Stimulated activated CD4-positive, alpha-beta T cell treated with anti-CD3 and anti-CD28 coated beads, Interleukin-2, amount 100 ng/mL, for 24 hours (primary cell): ENCODE measurements at regions not wholly inside any gene's neighbourhood (a gene's known extent, or its start where the extent isn't known, plus 50 kb on each side); places are given as distances from the start of the nearest gene placed in this dataset.
A peak's percentile ranks its signal among the peaks of the same experiment; 100 is the strongest.
"Not testable (repeated sequence)": the region's sequence is repeated elsewhere in the genome, so short reads cannot be mapped to it uniquely, and the experiment has no call there.

Experiments
- DNase-seq, 2 donors: peaks; one replicate each; pipeline ENCODE4 v3.0.0-alpha.2; 2020

GRCh38 chr7:48992816-48993215, 68.5 kb downstream of the CDC14C start:
- DNase-seq: no peak

- peak in 1 of 2 donors; percentile 0 for DNase-seq
Observed at GRCh38 chr7:49001610-49002033, 77.3 kb downstream of the CDC14C start.

DNA sequence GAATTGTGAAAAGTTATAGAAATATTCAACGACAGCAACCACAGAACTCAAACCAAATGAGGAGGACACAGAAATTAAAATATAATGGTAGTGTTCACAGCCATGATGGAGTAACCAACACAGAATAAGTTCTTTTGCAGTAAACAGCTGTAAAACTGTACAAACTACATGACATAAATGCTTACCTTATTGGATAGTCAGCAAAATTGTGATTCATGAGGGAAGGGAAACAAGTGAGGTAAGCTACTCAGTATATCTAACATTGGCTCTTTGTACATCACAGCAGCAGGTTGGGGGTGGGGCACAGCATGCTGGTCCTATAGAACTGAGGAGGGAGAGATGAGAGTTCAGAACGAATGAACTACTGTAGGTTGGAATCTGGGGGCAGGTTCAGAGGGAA, 86.4 kb downstream of the CDC14C start:
- no peak for DNase-seq

DNA sequence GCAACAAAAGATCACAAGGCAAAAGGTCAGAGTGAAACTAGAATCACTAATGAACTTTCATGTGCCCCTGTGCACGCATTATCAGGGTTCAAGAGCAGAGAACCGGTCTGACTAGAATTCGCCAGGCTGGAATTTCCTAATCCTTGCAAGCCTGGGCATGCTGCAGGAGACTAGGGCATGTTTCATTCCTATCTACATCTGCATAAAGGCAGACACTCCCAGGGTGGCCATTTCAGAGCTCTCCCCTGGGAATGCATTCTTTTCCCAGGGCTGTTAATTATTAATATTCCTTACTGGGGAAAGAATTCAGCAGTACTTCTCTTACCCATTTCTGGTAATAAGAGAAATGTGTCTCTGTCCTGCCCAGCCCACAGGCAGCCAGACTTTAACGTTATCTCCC, 90.5 kb downstream of the CDC14C start:
- no peak for DNase-seq

GRCh38 chr7:49020145-49020544, 95.8 kb downstream of the CDC14C start:
- no peak for DNase-seq

- DNase-seq: no peak
Observed at GRCh38 chr7:49022448-49022847, 98.1 kb downstream of the CDC14C start.

GRCh38 chr7:49023345-49024328, 99.3 kb downstream of the CDC14C start:
- DNase-seq: no peak

DNA sequence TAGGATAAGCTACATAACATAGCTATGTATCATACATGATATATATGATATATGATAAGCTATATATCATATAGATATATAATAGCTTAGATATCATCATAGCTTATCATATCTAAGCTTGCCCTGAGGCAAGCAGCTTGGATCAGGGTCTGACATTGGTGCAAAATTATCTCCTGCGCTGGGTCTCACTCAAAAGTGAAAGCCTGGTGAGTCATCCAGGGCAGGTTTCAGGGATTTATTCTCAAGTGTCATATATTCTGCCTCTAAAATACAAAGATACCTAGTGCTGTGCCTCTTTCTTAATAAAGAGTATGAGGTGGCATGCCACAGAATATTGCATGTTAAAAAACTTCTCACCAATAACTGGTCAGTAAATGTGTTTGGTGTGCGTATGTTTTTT, 105.9 kb downstream of the CDC14C start:
- no peak for DNase-seq

- not testable (repeated sequence) for DNase-seq
Observed at GRCh38 chr7:49033140-49033539, 108.8 kb downstream of the CDC14C start.

- no peak for DNase-seq
Observed at GRCh38 chr7:49037346-49038210, 113.2 kb downstream of the CDC14C start.

DNA sequence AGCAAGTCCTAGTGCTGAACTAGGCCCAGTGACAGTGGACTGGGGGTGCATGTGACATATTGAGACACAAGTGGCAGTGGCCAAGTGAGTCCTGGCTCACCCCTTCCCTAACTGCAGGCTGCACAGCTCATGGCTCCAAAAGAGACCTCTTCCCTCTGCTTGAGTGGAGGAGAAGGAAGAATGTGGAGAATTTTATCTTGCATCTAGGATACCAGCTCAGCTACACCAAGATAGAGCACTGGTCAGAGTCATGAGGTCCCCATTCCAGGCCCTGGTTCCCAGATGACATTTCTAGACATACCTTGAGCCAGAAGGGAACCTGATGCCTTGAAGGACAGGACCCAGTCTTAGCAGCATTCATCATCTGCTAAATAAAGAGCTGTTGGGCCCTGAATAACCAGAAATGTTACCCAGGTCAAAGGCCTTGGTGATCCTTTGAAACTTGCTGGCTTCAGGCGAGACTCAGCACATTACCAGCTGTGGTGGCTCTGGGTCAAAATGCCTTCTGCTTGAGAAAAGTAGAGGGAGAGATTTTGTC, 114.5 kb downstream of the CDC14C start:
- no peak for DNase-seq

DNA sequence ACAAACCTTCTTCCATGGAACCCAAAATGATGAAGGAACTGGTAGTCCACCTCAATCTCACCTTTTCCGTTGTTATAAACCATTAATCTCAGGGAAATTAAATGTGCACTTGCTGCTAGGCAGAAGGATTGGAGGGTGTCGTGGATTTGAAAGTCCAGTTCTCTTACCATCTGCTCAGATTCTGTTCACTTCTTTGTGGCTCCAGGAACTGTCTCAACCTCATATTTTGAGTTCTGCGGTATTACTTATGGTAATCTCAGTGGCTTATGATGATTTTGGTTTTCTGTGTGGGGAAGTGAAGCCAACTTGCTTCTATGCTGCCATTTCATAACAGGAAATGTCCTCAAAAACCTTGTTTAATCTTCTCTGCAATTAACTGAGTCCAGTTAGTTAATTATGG, 136.4 kb downstream of the CDC14C start:
- no peak for DNase-seq

DNA sequence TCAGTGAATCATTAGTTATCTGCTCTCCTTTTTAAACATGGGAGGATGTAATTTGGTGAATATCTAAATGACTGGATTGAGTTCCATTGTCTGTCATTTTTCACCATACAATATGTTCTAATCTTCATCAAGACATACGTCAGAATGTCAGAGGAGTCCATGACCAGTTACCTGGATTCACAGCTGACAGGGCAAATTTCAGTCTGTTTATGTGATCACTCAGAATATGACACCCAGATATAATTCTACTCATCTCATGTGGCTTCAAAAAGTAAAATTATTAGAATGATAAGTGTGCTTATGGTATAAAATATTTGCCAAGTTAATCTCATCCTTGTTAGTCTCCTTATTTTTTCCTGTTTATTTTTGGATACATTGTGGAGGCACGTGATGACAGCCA, 150.2 kb downstream of the CDC14C start:
- DNase-seq: no peak

- no peak for DNase-seq
Observed at GRCh38 chr7:49080896-49081475, 156.6 kb downstream of the CDC14C start.

DNA sequence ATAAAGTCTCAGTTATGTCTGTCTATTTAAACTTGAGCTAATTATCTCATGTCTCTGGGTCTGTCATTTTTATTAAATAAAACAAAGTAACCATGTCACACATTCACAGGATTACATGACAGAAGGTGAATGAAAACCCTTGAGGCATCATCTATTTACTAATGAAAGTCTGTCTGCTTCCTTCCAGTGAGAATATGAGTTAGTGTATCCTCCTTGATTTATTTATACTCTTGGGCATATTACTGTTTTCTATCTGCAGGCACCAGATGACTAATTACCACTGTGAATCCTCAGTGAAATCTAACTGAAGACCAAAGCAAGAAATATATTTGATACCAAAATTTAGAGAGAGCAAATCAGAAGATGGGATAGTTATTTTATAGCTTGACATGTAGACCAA, 163.7 kb downstream of the CDC14C start:
- no peak for DNase-seq

DNA sequence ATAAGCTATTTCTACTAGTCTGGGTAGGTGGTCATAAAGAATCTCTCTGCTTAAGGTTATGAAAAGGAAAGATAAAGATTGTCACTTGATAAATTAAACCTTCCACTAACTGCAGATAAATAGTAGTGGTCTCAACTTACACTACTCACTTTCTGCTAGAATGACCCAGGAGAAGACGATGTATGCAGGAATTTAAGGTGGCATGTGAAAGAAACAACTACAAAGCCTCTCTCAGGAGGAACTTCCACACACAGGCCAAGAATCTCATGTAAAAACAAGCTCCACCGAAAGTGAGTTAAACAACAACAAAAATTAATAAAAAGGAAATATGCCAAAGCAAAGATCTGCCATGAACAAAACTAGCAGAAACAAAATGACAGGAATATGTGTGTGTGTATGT, 165.4 kb downstream of the CDC14C start:
- DNase-seq: no peak

- DNase-seq: no peak
Observed at GRCh38 chr7:49091089-49091488, 166.7 kb downstream of the CDC14C start.

DNA sequence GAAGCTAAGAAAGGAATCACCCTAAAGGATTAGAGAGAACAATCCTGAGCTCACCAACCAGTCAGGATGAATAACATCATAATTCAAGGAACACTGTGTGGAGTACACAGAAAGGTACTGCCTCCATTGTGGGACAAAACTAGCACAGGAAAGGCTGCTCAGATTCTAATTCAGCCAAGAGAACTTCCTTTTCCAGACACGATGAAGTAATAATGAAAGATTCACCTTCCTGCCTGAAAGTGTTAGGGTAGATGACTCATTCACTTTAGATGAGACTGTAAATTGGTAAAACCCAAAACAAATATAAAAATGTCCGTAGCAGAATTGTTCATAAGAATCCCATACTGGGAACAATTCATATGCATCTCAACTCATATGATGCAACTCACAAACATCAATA, 167.2 kb downstream of the CDC14C start:
- DNase-seq: no peak

DNA sequence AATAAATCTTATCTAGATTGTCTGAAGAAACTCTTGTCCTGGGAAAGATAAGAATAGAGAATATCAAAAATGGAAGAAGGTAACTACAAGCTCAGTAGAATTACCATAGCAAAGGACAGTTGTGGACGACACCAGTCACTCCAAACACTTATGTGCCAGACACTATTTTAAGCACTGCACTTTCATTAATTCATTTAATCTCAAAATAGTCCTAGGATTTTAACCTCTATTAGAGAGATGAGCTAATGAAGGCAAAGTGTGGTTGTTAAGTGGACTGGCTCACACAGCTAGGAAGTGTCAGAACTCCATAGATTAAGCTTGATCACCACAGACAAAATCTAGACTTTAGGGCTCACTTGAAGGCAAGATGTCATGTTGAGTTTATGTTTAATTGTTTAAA, 168.9 kb downstream of the CDC14C start:
- no peak for DNase-seq

DNA sequence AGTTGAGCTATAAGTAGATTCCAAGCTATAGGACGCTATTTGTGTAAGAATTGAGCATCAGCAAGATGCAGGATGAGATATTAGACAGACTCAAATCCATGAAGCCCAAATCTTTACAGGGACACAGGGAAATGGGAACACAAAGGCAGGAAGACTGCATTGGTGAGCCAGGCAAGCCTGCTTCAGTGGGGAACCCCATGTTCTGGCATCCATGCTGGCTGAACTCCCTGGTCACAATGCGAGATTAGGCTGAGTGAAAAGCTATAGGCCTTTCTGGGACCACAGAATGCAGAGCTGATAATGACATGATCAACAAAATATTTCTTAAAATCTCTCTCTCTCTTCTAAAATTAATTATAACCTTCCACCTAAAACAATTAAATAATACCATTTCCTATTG, 170.5 kb downstream of the CDC14C start:
- no peak for DNase-seq

GRCh38 chr7:49099587-49100326, 175.4 kb downstream of the CDC14C start:
- DNase-seq: no peak
